ENCODE measurements at regions not wholly inside any gene's neighbourhood (a gene's known extent, or its start where the extent isn't known, plus 50 kb on each side); places are given as distances from the start of the nearest gene placed in this dataset.

GRCh38 chr12:91920741-91921140 lies 224.9 kb downstream of the BTG1 start:
- TF ChIP-seq CTCF (conservative IDR thresholded peaks at IDR 0.05; ENCODE audit: low read depth, low read length) (no peak), EZH2 (IDR thresholded peaks at IDR 0.05; ENCODE audit: borderline replicate concordance, low read depth, low read length, poor library complexity, severe bottlenecking) (no peak)

Data from A673 (cell line).